ENCODE measurements at regions not wholly inside any gene's neighbourhood (a gene's known extent, or its start where the extent isn't known, plus 50 kb on each side); places are given as distances from the start of the nearest gene placed in this dataset.
"Not testable (repeated sequence)": the region's sequence is repeated elsewhere in the genome, so short reads cannot be mapped to it uniquely, and the experiment has no call there.

DNA sequence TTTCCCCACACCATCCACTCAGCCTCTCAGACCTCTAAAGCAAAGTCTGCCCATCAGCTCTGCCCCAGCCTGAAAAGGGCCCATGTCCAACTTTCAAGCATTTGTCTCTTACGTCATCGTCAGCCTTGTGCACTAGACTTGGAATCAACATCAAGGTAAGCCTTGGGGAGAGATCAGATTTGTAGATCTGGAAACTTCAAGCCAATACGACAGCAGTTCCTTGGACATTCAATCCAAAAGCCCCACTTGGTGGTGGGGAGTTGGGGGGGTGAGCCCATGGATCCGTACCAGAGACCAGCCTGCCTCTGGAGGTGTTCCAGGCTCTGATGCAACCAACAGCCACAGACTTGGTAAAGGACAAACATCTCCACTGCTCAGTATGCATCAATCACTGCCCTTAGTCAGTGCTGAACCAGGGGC, 206.8 kb upstream of the MEIS1 start:
- no peak overlapping the region for H3K27ac Mint-ChIP-seq
- DNase-seq (no peak), ATAC-seq (no peak)
- no peak overlapping the region for H3K4me3 Mint-ChIP-seq
- H3K36me3 Mint-ChIP-seq (ENCODE audit: low read depth) = no peaks in the 10 kb centered on the region
- no peaks in the 10 kb centered on the region for H3K4me1 Mint-ChIP-seq
- no peaks in the 10 kb centered on the region for H3K9me3 ChIP-seq (ENCODE audit: control insufficient read depth, low read length, poor library complexity, severe bottlenecking)
- H3K27me3 Mint-ChIP-seq = no peaks in the 10 kb centered on the region

DNA sequence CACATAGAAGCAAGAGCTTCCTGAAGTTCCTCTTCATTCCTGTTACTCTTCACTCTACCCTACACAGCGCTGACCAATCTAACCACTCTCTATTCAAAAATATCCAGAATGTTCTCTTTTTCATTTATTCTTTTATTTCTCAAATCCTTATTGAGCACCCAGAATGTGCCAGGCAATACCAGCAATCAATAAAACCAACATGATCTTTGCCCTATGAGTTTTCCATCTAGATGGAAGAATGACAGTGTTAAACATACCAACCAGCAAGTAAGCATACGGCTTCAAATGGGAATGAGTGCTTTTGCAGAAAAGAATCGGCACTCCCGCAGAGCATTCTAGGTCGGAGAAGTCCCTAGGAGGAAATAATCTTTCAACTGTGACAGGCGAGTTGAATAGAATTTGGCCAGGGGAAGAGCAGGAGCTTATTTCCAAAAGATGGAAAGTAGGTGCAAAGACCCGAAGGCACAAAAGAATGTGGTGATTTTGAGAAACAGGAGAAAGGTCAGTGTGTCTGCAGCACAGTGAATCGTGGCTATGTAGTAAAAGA, 217.8 kb upstream of the MEIS1 start:
- no peaks in the 10 kb centered on the region for H3K36me3 Mint-ChIP-seq (ENCODE audit: low read depth)

DNA sequence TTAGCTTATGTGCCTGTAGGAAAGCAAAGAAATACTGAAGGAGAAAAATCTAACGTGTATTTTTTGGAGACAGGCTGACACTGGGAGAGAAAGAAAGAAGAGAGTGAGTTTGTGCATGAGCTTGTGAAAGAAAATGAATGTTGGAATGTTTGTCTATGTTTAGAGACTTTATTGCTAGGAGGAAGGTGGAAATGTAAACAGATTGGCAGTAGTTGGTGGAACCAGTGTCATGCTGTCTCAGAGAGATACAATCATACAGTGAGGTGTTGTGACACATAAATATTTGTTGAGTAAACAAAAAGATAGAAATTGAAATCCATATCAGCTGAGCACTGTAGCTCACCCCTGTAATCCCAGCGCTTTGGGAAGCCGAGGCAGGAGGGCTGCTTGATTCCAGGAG, 222.2 kb upstream of the MEIS1 start:
- H3K27ac Mint-ChIP-seq = no peak overlapping the region
- no peaks in the 10 kb centered on the region for H3K36me3 Mint-ChIP-seq (ENCODE audit: low read depth)
- ATAC-seq (no peak), DNase-seq (no peak)
- no peak overlapping the region for H3K4me3 Mint-ChIP-seq
- H3K4me1 Mint-ChIP-seq = no peaks in the 10 kb centered on the region
- no peaks in the 10 kb centered on the region for H3K9me3 ChIP-seq (ENCODE audit: control insufficient read depth, low read length, poor library complexity, severe bottlenecking)
- H3K27me3 Mint-ChIP-seq = no peaks in the 10 kb centered on the region

More for the DNA sequence above, 217.8 kb upstream of the MEIS1 start:
- ATAC-seq (no peak), DNase-seq (no peak)
- no peak overlapping the region for H3K4me3 Mint-ChIP-seq
- no peaks in the 10 kb centered on the region for H3K4me1 Mint-ChIP-seq
- H3K27ac Mint-ChIP-seq = no peak overlapping the region
- no peaks in the 10 kb centered on the region for H3K9me3 ChIP-seq (ENCODE audit: control insufficient read depth, low read length, poor library complexity, severe bottlenecking)
- H3K27me3 Mint-ChIP-seq = no peaks in the 10 kb centered on the region

DNA sequence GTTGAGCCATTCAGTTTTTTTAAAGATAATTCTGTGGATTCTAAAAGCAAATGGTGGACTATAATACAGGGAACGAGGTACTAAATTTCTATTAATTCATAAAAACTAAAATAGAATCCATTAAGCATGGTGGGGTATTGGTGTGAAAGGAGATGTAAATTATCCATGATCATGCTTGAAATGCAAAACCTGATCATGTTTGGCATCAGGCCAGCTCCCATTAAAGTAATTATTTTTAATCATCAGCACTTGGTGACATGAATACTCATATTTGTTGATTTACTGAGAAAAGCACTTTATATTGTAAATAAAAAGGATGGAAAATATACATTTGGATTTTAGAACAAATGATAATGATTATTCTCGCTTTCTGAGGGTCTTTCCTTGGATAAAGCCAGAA, 232.3 kb upstream of the MEIS1 start:
- Mint-ChIP-seq H3K36me3 (ENCODE audit: low read depth) (no peaks in the 10 kb centered on the region), H3K27ac (no peak overlapping the region), H3K4me3 (no peak overlapping the region), H3K4me1 (no peaks in the 10 kb centered on the region), H3K27me3 (no peaks in the 10 kb centered on the region)
- DNase-seq (no peak), ATAC-seq (no peak)
- no peaks in the 10 kb centered on the region for H3K9me3 ChIP-seq (ENCODE audit: control insufficient read depth, low read length, poor library complexity, severe bottlenecking)

DNA sequence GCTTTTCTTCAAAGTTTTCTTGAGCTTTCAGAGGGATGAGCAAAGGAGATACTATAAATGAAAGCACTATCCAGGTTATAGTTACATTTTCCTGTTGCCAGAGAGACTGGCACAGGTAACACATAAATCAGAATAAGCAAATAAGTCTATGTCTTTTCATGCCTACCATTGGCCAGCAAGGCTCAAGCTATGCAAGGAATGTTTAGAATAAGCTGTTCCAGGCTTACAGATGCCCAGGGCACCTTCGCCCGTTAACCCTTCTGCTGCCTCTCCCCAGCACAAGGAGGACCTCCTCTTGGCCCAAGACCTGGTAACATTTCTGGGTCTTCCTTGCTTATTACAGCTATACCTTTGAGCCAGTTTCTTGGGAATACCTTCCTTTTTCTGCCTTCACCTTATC, 233.7 kb upstream of the MEIS1 start:
- H3K4me3 Mint-ChIP-seq = no peak overlapping the region
- H3K36me3 Mint-ChIP-seq (ENCODE audit: low read depth) = no peaks in the 10 kb centered on the region
- no peak for DNase-seq
- no peak overlapping the region for H3K27ac Mint-ChIP-seq
- H3K27me3 Mint-ChIP-seq = no peaks in the 10 kb centered on the region
- no peak for ATAC-seq
- no peaks in the 10 kb centered on the region for H3K4me1 Mint-ChIP-seq
- no peaks in the 10 kb centered on the region for H3K9me3 ChIP-seq (ENCODE audit: control insufficient read depth, low read length, poor library complexity, severe bottlenecking)

DNA sequence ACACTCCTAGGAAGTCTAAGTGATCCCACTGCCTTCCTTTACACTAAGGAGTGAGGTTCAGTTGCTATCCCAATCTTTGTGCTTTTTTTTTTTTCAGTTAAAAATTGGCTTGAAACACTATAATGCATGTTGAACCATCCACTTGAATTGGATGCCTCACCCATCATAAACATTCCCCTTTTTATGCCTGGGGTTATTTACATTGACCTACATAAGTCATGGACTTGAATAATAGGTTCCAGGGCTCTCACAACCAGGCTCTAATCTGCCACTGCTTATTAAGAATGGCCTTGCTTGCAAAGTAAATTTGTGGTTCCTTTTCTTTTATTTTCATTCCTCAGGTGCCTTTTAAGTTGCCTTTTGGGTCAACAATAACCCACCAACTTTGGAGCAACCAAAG, 236.1 kb upstream of the MEIS1 start:
- H3K9me3 ChIP-seq (ENCODE audit: control insufficient read depth, low read length, poor library complexity, severe bottlenecking) = no peaks in the 10 kb centered on the region
- H3K27me3 Mint-ChIP-seq = no peaks in the 10 kb centered on the region
- no peaks in the 10 kb centered on the region for H3K36me3 Mint-ChIP-seq (ENCODE audit: low read depth)
- H3K27ac Mint-ChIP-seq = no peak overlapping the region
- ATAC-seq (no peak), DNase-seq (no peak)
- no peak overlapping the region for H3K4me3 Mint-ChIP-seq
- no peaks in the 10 kb centered on the region for H3K4me1 Mint-ChIP-seq

DNA sequence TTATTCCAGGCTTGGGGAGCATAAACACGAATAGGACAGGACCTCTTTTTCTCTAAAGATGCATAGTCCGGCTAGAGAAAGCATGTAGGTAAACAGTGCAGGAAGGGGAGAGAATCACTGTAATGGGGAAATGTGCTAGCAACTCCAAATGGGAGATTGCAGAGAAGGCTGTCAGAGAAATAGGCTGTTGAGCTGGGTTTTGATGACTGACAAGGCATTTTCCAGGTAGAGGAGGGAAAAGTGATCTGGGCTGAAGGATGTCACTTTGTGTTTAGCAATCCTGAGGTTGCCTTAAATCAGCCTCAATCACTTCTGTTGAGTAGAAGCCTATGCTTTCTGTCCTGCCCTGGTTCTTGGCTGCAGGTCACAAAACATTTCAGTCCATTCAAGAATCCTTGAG, 242.0 kb upstream of the MEIS1 start:
- no peaks in the 10 kb centered on the region for H3K4me1 Mint-ChIP-seq
- no peak for ATAC-seq
- H3K27me3 Mint-ChIP-seq = no peaks in the 10 kb centered on the region
- no peaks in the 10 kb centered on the region for H3K9me3 ChIP-seq (ENCODE audit: control insufficient read depth, low read length, poor library complexity, severe bottlenecking)
- DNase-seq = no peak
- no peak overlapping the region for H3K4me3 Mint-ChIP-seq
- no peaks in the 10 kb centered on the region for H3K36me3 Mint-ChIP-seq (ENCODE audit: low read depth)
- no peak overlapping the region for H3K27ac Mint-ChIP-seq

DNA sequence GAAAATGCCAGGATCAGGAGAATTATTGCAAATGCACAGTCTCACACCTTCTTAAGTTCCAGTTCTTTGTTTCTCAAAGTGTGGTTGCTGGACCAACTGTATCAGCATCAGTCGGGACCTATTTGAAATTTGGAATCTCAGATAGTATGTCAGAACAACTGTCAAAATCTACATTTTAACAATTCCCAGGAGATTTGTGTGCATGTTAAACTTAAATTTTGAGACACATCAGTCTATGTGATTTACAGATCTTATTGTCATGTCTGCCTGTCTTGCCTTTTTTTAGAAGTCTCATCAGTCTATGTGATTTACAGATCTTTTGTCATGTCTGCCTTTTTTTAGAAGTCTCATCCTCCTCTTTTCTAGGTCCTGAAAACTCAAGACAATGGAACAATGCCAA, 243.6 kb upstream of the MEIS1 start:
- Mint-ChIP-seq H3K4me3 (no peak overlapping the region), H3K27ac (no peak overlapping the region), H3K36me3 (ENCODE audit: low read depth) (no peaks in the 10 kb centered on the region), H3K4me1 (no peaks in the 10 kb centered on the region), H3K27me3 (no peaks in the 10 kb centered on the region)
- H3K9me3 ChIP-seq (ENCODE audit: control insufficient read depth, low read length, poor library complexity, severe bottlenecking) = no peaks in the 10 kb centered on the region
- DNase-seq (no peak), ATAC-seq (no peak)

DNA sequence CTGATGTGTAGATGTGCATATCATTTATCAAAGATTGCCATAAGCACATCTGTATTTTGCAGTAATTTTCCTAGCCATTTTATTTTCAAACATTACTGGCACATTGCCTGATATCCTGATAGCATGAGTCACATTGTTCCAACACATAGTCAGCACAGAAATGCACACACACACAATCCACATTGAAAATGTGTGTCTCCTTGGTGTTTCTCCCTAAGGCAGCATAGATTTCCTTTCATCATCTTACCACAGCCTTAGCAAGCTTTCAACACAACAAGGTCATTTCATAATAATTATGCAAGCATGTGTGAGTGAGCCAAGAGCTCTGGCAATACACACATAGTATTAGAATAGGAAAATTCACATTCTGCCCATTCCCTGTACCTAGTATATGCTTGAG, 245.4 kb upstream of the MEIS1 start:
- Mint-ChIP-seq H3K36me3 (ENCODE audit: low read depth) (no peaks in the 10 kb centered on the region), H3K4me1 (no peaks in the 10 kb centered on the region), H3K27ac (no peak overlapping the region), H3K27me3 (no peaks in the 10 kb centered on the region), H3K4me3 (no peak overlapping the region)
- no peaks in the 10 kb centered on the region for H3K9me3 ChIP-seq (ENCODE audit: control insufficient read depth, low read length, poor library complexity, severe bottlenecking)
- ATAC-seq (no peak), DNase-seq (no peak)

DNA sequence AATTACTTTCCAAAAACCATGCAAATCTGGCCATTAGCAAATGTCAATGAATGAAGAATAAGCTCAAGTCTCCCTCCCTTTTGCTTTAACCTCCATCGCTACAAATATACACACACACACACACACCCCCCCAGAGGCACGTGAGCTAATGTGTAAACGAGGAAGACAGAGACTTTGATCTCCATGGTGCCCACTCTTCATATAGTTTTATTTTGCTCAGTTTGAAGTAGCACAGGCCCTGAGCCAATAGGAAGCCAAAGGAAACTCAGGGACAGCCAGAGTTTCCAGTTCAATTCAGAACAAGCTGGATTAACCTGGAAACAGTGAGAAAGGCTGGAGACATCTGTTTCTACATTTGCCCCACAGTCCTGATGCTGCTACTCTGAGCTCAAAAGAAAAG, 248.4 kb upstream of the MEIS1 start:
- DNase-seq (no peak), ATAC-seq (no peak)
- H3K36me3 Mint-ChIP-seq (ENCODE audit: low read depth) = no peaks in the 10 kb centered on the region

DNA sequence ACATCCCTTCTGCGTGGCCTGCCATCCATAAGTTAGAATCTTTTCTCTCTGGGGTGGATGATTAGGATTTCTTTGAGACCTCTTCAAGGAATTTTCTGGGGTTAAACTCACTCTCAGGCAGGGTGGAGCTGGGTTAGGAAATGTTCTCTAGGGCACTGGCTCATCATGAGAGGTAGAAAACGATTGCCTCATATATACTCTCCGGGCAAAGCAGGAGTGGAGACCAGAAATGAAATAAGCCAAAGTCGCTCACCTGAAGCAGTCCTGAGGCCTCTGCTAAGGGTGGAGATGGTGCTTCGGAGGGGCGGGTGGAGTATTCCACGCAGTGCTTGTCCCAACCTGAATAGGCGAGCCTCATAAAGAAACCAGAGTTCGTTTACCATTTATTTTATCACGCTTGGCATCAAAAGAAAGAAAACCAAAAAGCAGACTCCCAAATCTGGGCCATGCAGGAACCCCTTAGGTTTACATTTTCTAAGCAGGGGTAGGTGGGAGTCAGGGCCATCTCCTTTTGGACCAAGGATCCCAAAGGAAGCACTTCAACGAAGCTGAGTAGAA, 249.3 kb upstream of the MEIS1 start:
- no peak overlapping the region for H3K4me3 Mint-ChIP-seq
- no peaks in the 10 kb centered on the region for H3K27me3 Mint-ChIP-seq
- ATAC-seq = no peak
- no peaks in the 10 kb centered on the region for H3K9me3 ChIP-seq (ENCODE audit: control insufficient read depth, low read length, poor library complexity, severe bottlenecking)
- no peaks in the 10 kb centered on the region for H3K36me3 Mint-ChIP-seq (ENCODE audit: low read depth)
- no peak overlapping the region for H3K27ac Mint-ChIP-seq
- H3K4me1 Mint-ChIP-seq = no peaks in the 10 kb centered on the region
- no peak for DNase-seq

More for the DNA sequence above, 248.4 kb upstream of the MEIS1 start:
- Mint-ChIP-seq H3K27ac (no peak overlapping the region), H3K4me1 (no peaks in the 10 kb centered on the region), H3K4me3 (no peak overlapping the region), H3K27me3 (no peaks in the 10 kb centered on the region)
- no peaks in the 10 kb centered on the region for H3K9me3 ChIP-seq (ENCODE audit: control insufficient read depth, low read length, poor library complexity, severe bottlenecking)

DNA sequence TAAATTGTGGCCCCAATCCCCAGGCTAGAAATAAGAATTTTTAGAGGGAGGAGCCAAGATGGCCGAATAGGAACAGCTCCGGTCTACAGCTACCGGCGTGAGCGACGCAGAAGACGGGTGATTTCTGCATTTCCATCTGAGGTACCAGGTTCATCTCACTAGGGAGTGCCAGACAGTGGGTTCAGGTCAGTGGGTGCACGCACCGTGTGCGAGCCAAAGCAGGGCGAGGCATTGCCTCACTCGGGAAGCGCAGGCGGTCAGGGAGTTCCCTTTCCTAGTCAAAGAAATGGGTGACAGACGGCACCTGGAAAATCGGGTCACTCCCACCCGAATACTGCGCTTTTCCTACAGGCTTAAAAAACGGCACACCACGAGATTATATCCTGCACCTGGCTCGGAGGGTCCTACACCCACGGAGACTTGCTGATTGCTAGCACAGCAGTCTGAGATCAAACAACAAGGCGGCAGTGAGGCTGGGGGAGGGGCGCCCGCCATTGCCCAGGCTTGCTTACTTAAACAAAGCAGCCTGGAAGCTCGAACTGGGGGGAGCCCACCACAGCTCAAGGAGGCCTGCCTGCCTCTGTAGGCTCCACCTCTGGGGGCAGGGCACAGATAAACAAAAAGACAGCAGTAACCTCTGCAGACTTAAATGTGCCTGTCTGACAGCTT, 257.7 kb upstream of the MEIS1 start:
- H3K9me3 ChIP-seq (ENCODE audit: control insufficient read depth, low read length, poor library complexity, severe bottlenecking); DNase-seq; H3K27me3 Mint-ChIP-seq; H3K4me1 Mint-ChIP-seq; ATAC-seq; H3K36me3 Mint-ChIP-seq (ENCODE audit: low read depth); H3K27ac Mint-ChIP-seq; H3K4me3 Mint-ChIP-seq: not testable (repeated sequence)

DNA sequence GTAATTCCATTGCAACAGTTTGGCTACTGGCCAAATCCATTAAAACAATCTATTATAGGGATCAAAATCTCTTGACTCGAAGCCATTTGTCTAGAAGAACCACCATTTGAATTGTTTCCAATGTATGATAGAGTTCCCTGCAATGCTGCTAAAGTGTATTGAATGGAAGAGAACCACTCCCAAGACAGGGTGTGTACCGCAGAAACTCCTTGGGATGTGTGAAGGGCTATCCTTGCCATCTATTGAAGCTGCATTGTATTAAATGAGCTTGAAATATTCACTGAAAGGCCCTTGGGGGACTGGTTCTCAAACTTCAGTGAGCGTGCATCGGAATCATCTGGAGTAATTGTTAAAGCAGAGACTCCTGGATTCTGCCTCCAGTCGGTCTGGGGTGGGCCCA, 260.4 kb upstream of the MEIS1 start:
- DNase-seq (no peak), ATAC-seq (no peak)
- H3K36me3 Mint-ChIP-seq (ENCODE audit: low read depth) = no peaks in the 10 kb centered on the region
- no peaks in the 10 kb centered on the region for H3K4me1 Mint-ChIP-seq
- H3K27ac Mint-ChIP-seq = no peak overlapping the region
- H3K4me3 Mint-ChIP-seq = no peak overlapping the region
- H3K9me3 ChIP-seq (ENCODE audit: control insufficient read depth, low read length, poor library complexity, severe bottlenecking) = no peaks in the 10 kb centered on the region
- no peaks in the 10 kb centered on the region for H3K27me3 Mint-ChIP-seq

DNA sequence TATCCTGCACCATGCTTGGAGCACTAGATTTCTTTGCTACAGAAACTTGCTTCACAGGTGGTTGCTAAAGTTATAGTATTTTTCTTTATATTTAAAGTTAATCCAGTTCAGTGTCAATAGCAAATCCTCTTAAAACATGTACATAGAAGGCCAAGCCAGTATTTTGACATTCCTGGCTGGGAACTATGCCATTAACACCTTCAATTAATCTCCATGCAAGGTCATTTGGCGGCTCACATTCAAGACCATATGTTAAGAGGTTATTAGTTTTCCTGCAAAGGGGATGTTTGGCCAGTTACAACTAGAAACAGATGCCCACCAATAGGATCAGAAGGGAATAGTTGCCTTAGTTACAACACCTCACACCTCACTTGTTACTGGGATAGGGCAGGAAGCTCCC, 261.3 kb upstream of the MEIS1 start:
- ATAC-seq (no peak), DNase-seq (no peak)
- Mint-ChIP-seq H3K4me3 (no peak overlapping the region), H3K4me1 (no peaks in the 10 kb centered on the region), H3K27me3 (no peaks in the 10 kb centered on the region), H3K36me3 (ENCODE audit: low read depth) (no peaks in the 10 kb centered on the region), H3K27ac (no peak overlapping the region)
- no peaks in the 10 kb centered on the region for H3K9me3 ChIP-seq (ENCODE audit: control insufficient read depth, low read length, poor library complexity, severe bottlenecking)

Measured in T-helper 17 cell (primary cell).